HPDE6-E6E7 (cell line): ENCODE measurements at regions not wholly inside any gene's neighbourhood (a gene's known extent, or its start where the extent isn't known, plus 50 kb on each side); places are given as distances from the start of the nearest gene placed in this dataset.
"Not testable (repeated sequence)": the region's sequence is repeated elsewhere in the genome, so short reads cannot be mapped to it uniquely, and the experiment has no call there.

Experiments
- DNase-seq: peaks from one replicate; pipeline ENCODE4 v3.0.0; 2011; ENCODE audit warnings: missing footprints; ENCODE audit errors: extremely low spot score

DNA sequence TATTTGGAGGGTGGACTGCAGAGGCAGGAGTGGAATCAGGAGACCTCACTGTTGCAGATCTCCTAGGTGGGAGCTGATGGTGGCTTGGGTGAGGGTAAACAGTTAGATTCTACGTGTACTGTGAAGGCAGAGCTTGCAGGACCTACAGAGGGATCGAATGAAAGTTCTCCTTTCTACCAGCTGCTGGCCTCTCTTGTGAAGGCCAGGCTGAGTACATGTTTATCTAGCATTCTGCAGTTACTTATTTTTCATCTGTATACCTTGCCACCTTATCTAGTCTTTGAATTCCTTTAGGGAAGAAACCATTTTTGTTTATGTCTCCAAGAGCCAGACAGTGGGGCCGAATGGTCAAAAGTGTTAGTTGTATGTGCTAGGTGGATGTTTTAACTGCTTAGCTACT lies 57.6 kb downstream of the PTTG1 start:
- DNase-seq, result no peak

DNA sequence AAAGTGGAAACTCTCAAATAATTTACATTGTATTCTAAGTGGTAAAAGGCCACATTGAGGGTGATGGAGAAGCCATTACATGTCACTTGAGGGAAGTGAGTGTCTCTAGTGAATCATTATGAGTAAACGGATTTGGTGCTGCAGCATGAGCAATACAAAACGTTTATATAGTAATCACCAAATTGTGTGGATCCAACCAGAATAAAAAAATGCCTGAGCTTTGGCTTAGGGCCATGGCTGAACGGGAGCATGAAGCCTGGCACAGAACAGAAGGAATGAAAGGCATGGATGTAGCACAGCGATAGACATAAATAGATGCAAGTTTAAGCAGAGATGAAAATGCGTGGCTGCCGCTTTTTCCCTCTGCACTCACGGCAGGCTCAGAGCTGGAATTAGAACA lies 58.3 kb downstream of the PTTG1 start:
- no peak for DNase-seq

GRCh38 chr5:160480652-160481051 lies 59.0 kb downstream of the PTTG1 start:
- DNase-seq, result no peak

GRCh38 chr5:160484678-160485077 lies 63.0 kb downstream of the PTTG1 start:
- DNase-seq, result no peak

DNA sequence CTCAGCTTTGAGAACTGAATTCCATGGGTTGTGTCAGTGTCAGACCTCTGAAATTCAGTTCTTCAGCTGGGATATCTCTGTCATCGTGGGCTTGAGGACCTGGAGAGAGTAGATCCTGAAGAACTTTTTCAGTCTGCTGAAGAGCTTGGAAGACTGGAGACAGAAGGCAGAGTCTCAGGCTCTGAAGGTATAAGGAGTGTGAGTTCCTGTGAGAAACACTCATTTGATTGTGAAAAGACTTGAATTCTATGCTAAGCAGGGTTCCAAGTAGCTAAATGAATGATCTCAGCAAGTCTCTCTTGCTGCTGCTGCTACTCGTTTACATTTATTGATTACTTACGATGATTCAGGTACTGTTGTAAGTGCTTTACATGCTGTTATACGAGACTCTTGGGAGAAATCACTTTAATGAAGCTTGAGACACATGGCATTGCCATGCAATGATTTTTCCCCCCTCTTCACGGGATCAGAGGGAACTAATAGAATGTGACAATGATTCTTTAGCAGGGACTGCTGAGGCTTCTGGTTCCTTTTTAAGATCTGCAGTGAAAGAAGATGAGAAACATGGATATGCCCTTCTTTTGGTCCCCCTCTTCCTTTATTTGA lies 63.8 kb downstream of the PTTG1 start:
- no peak for DNase-seq

GRCh38 chr5:160486573-160486972 lies 64.9 kb downstream of the PTTG1 start:
- no peak for DNase-seq

GRCh38 chr5:160488394-160489325 lies 67.0 kb downstream of the PTTG1 start:
- no peak for DNase-seq

GRCh38 chr5:160491438-160491837 lies 69.8 kb downstream of the PTTG1 start:
- DNase-seq, result no peak

GRCh38 chr5:160492565-160492964 lies 70.9 kb downstream of the PTTG1 start:
- DNase-seq, result no peak

DNA sequence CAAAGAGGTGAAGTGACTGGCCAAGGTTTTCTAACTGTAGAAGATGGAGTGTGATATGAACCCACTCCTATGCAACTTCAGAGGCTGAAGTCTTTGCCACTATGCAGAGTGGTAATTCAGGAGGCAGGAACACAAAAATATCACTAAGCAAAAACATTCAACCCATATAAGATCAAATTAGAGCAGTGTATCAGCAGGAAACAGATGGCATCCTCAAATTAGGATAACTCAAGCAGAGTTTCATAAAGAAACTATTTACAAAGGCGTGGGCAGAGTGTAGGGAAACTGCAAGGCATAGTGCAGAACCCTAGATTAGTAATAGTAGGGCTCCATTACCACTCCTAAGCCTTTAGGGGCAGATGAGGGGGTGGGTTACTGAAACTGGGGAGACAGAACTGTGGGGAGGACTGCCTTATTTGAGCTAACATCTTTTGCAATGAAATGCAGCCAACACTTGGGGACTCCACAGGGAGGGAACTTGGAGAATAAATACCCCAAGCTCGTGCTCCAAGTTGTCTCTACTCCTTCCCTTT lies 72.2 kb downstream of the PTTG1 start:
- no peak for DNase-seq

DNA sequence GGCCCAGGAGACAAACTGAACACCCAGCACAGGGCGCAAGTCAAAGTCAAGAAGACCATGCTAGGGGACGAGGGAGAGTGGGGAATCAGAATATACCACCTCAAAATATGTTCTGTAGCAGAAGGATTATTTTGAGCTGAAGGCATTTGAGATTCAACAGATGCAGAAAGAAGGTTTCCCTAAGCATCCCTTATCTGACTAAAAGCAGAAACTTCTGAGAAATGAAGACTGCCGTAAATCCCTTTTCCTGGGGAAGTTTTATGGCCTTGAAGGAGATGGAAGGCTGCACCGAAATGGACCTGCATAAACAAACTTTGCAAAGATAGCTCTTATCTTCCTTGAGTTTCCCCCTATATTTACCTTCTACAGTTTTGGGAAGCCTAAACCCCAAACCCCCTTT lies 72.8 kb downstream of the PTTG1 start:
- no peak for DNase-seq

DNA sequence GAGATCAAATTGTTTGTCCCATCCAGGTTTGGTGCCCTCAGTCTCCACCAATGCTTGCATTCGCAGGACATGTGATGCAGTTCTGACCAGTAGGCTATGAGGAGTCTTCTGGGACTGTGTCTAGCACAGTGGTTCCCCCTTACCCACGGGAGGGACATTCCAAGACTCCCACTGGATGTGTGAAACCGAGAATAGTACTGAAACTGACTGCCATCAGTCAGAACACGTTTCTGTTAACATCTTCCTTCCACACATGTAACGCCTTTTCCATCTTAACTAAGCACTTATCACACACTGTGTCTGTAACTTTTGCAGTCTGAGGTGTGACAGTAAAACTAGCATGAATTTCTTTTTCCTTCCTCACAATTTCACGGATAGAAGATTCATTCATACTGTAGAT lies 74.7 kb downstream of the PTTG1 start:
- no peak for DNase-seq

- DNase-seq, result no peak
These were observed 75.1 kb downstream of the PTTG1 start for GRCh38 chr5:160496784-160497183.

DNA sequence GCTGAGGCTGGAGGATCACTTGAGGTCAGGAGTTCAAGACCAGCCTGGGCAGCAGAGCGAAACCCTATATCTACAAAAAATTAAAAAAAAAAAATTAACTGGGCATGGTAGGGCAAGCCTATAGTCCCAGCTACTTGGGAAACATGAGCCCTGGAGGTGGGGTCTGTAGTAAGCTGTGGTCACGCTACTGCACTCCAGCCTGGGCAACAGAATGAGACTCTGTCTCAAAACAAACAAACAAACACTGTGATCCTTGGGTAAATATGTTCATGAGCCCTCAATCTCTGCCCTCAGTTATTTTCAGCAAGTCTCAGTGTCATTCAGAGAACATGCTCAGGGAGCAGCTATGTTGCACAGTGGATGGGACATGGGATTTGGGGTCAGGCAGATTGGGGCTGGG lies 76.2 kb downstream of the PTTG1 start:
- no peak for DNase-seq

DNA sequence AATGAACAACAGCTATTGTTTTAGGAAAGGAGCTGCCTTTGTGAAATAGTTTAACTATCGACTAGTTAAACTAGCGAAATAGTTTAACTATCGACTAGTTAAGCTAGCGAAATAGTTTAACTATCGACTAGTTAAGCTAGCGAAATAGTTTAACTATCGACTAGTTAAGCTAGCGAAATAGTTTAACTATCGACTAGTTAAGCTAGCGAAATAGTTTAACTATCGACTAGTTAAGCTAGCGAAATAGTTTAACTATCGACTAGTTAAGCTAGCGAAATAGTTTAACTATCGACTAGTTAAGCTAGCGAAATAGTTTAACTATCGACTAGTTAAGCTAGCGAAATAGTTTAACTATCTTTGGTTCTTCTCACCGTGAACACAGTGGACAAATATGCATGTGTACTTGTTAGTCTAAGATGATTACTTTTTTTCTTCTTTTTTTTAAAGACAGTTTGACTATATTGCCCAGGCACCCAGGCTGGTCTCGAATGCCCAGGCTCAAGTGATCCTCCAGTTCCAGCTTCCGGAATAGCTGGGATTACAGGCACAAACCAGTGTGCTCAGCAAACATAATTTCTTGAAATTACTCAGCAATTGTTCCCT lies 76.9 kb downstream of the PTTG1 start:
- DNase-seq, result not testable (repeated sequence)

DNA sequence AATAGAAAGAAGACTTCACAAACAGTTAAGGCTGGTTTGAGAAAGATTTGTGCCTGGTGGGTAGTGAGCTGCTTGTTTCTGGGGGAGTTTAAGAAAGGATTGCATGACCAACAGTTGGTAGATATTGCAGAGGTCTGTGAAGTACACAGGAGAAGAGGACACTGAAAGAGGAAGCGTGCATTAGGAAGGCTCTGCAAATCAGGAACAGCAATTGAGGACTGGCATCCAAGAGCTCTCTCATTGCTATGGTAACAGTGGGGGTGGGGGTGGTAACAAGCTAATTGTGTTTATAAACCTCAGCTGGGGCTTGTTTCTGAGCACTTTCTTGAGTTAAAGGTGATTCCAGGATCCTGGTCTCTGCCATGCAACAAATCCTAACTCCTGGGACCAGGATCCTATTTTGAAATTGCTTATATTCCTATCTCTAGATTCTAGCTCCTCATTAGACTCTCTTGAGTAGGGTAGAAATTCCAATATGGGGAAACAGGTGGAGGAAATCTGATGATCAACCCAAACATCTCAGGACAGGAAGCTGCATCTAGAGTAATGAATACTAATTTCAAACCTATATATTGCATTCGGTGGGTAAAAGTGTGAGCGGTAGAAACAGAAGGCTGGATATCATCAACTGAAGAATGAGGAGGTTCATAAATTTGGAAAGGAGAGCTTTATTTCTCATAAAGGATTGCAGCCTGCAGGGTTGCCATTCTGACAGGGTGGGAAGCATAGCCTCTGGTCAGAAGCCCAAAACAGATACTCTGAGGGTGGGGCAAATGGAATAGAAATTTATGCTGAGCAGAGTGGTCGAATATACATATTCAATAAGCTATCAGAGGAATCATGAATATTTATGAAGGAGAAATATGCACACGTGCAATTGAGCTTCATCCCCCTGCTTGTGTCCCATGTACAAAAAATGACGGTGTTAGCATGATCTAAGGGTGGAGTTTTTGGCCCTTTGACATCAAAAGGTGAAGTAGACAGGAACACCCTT lies 79.4 kb downstream of the PTTG1 start:
- no peak for DNase-seq

- no peak for DNase-seq
These were observed 83.3 kb downstream of the PTTG1 start for GRCh38 chr5:160504906-160505305.

DNA sequence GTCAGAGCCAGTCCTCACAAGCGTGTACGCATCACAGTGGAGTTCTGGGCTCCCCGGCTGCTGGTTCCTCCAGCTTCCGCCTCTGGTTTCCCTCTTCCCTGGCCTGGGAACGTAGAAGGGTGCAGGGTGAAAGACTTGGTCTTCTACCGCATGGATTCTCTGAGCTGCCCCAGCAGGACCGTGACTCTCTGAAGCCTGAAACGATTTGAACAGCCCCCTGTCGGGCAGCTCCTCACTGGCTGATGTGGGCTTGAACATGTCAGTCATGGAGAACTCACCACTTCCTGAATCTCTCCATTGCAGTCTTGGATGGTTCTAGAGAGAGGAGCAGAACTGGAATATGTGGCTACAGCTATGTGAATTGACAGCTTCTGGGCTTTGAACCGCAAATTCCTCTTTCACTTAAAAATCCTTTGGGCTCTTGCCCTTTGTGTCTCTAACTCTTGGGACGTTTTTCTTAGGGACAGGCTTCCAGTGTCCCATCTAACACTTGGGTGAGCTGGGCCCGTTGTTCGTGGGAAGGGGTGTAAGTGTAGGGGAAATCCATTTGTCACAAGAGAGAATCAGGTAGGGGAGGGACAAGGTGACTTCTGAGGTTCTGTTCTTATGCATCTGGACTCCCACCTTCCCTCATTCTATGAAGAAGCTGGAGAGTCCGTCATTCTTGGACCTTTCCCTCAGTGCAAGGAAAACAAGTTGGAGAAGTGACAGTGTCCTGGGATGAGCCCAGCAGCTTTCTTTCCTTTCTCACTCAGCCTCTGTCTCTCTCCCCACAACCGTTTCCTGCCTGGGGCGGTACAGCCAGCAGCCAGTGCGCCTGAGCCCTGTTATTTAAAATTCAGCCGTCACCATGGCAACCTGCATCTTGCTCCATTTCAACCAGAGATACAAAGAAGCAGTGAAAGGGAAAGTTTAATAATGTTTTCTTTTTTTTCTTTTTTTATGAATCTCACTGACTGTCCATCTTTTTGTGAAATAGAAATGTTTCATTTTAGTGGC lies 84.7 kb downstream of the PTTG1 start:
- no peak for DNase-seq

DNA sequence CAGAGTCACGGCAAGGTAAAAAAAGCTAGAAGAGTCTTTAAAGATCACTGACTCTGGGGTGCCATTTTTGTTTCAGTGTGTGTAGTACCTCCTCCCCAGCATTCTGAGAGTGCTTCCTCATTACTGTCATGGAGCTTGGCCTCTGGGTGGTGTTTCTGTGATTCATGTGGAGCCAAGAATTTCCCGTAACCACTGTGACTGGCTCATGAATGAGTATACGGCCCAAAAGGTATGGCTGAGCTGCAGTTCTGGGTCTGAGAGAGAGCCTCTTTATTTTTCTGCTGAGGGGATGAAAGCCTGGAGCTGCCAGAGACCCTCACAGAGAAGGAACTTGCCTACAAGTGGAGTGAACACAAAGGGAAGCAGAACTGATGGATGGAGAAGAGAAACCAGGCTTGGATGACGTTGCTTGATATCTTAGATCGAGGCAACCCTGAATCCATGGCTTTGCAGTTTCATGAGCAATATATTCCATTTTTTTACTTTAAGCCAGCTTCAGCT lies 85.6 kb downstream of the PTTG1 start:
- peak; percentile 13 for DNase-seq

GRCh38 chr5:160508780-160509361 lies 87.2 kb downstream of the PTTG1 start:
- peak; percentile 79 for DNase-seq
